ENCODE measurements at regions not wholly inside any gene's neighbourhood (a gene's known extent, or its start where the extent isn't known, plus 50 kb on each side); places are given as distances from the start of the nearest gene placed in this dataset.

GRCh38 chr16:85162478-85163277, 50.4 kb upstream of the CIBAR2 start (continued):
- TF ChIP-seq HOMEZ (CRISPR knock-in tag; IDR thresholded peaks at IDR 0.05; ENCODE audit: low read depth) (0 out of 2 replicates have a peak, but pooled peaks have one; percentile 9), ATF3 (CRISPR knock-in tag; IDR thresholded peaks at IDR 0.05) (no peak), PITX1 (CRISPR knock-in tag; IDR thresholded peaks at IDR 0.05) (no peak), FOXK2 (IDR thresholded peaks at IDR 0.05) (no peak), MLLT10 (CRISPR knock-in tag; IDR thresholded peaks at IDR 0.05) (no peak), EED (CRISPR knock-in tag; IDR thresholded peaks at IDR 0.05) (0 out of 2 replicates have a peak, but pooled peaks have one; percentile 25), ZNF17 (CRISPR knock-in tag; IDR thresholded peaks at IDR 0.05) (no peak), EEA1 (CRISPR knock-in tag; IDR thresholded peaks at IDR 0.05; ENCODE audit: borderline replicate concordance) (no peak), ZNF468 (CRISPR knock-in tag; IDR thresholded peaks at IDR 0.05) (no peak), ZNF703 (CRISPR knock-in tag; IDR thresholded peaks at IDR 0.05; ENCODE audit: borderline replicate concordance) (no peak), MZF1 (CRISPR knock-in tag; IDR thresholded peaks at IDR 0.05; ENCODE audit: borderline replicate concordance) (no peak), SPEN (CRISPR knock-in tag; IDR thresholded peaks at IDR 0.05; ENCODE audit: low read depth) (no peak), ZNF20 (CRISPR knock-in tag; IDR thresholded peaks at IDR 0.05) (no peak), HIVEP1 (CRISPR knock-in tag; IDR thresholded peaks at IDR 0.05) (peak; percentile 76; the same call in 1 of the 2 replicates), DMTF1 (CRISPR knock-in tag; IDR thresholded peaks at IDR 0.05) (no peak), TP53 (CRISPR knock-in tag; conservative IDR thresholded peaks at IDR 0.05) (no peak), PHF20 (CRISPR knock-in tag; IDR thresholded peaks at IDR 0.05) (no peak), ATF7-NPFF (CRISPR knock-in tag; IDR thresholded peaks at IDR 0.05; ENCODE audit: low read depth) (no peak), ZNF292 (CRISPR knock-in tag; IDR thresholded peaks at IDR 0.05; ENCODE audit: borderline replicate concordance, low read depth) (peak; percentile 94), ZBTB37 (CRISPR knock-in tag; IDR thresholded peaks at IDR 0.05) (no peak), ZFP37 (CRISPR knock-in tag; IDR thresholded peaks at IDR 0.05; ENCODE audit: borderline replicate concordance) (no peak), RXRA (CRISPR knock-in tag; IDR thresholded peaks at IDR 0.05) (0 out of 2 replicates have a peak, but pooled peaks have one; percentile 39), PAF1 (CRISPR knock-in tag; IDR thresholded peaks at IDR 0.05) (no peak), TEAD2 (CRISPR knock-in tag; IDR thresholded peaks at IDR 0.05) (no peak)
